HG03159 (cell line): ENCODE measurements at regions not wholly inside any gene's neighbourhood (a gene's known extent, or its start where the extent isn't known, plus 50 kb on each side); places are given as distances from the start of the nearest gene placed in this dataset.

Experiments used
- ATAC-seq: cut with Tn5 transposase; IDR thresholded peaks from one replicate; pipeline ENCODE4 v1.9.1; 2021; ENCODE audit warnings: mild to moderate bottlenecking, moderate library complexity; ENCODE audit not compliant: unreplicated experiment

GRCh38 chr14:54126947-54127346 lies 170.3 kb upstream of the BMP4 start:
- no peak for ATAC-seq

GRCh38 chr14:54127526-54127925 lies 170.9 kb upstream of the BMP4 start:
- ATAC-seq = no peak

- ATAC-seq = no peak
These were observed 173.4 kb upstream of the BMP4 start for GRCh38 chr14:54129850-54130640.

GRCh38 chr14:54132496-54132895 lies 175.9 kb upstream of the BMP4 start:
- no peak for ATAC-seq

- ATAC-seq = no peak
These were observed 177.3 kb upstream of the BMP4 start for GRCh38 chr14:54133896-54134295.

GRCh38 chr14:54135804-54136280 lies 179.2 kb upstream of the BMP4 start:
- ATAC-seq = no peak

- ATAC-seq = no peak
These were observed 180.4 kb upstream of the BMP4 start for GRCh38 chr14:54136894-54137613.

- no peak for ATAC-seq
These were observed 181.0 kb upstream of the BMP4 start for GRCh38 chr14:54137614-54137961.

GRCh38 chr14:54138024-54138353 lies 181.4 kb upstream of the BMP4 start:
- no peak for ATAC-seq

GRCh38 chr14:54138354-54139038 lies 181.9 kb upstream of the BMP4 start:
- no peak for ATAC-seq

- no peak for ATAC-seq
These were observed 183.9 kb upstream of the BMP4 start for GRCh38 chr14:54140551-54140950.

GRCh38 chr14:54146601-54147000 lies 190.0 kb upstream of the BMP4 start:
- no peak for ATAC-seq

GRCh38 chr14:54147282-54147681 lies 190.7 kb upstream of the BMP4 start:
- no peak for ATAC-seq

- no peak for ATAC-seq
These were observed 191.1 kb upstream of the BMP4 start for GRCh38 chr14:54147758-54148157.

GRCh38 chr14:54148251-54148650 lies 191.6 kb upstream of the BMP4 start:
- ATAC-seq = no peak

- no peak for ATAC-seq
These were observed 195.7 kb upstream of the BMP4 start for GRCh38 chr14:54152351-54152750.

- ATAC-seq = no peak
These were observed 209.7 kb upstream of the BMP4 start for GRCh38 chr14:54166049-54166950.

GRCh38 chr14:54168489-54168888 lies 211.9 kb upstream of the BMP4 start:
- no peak for ATAC-seq

GRCh38 chr14:54169254-54169924 lies 212.8 kb upstream of the BMP4 start:
- ATAC-seq = no peak

- no peak for ATAC-seq
These were observed 213.7 kb upstream of the BMP4 start for GRCh38 chr14:54170301-54170700.
